ENCODE measurements at regions not wholly inside any gene's neighbourhood (a gene's known extent, or its start where the extent isn't known, plus 50 kb on each side); places are given as distances from the start of the nearest gene placed in this dataset.

- no peak for TF ChIP-seq CEBPB (IDR thresholded peaks at IDR 0.05; ENCODE audit: borderline replicate concordance in 1 of 2, low read depth in 2 of 2, low read length in 2 of 2)
- TF ChIP-seq ELK1 (IDR thresholded peaks at IDR 0.05; ENCODE audit: low read depth, low read length): no peak
- no peak for TF ChIP-seq NBN (IDR thresholded peaks at IDR 0.05)
- TF ChIP-seq JUNB (IDR thresholded peaks at IDR 0.05): no peak
- TF ChIP-seq EP300 (IDR thresholded peaks at IDR 0.05; ENCODE audit: borderline replicate concordance in 1 of 2, control insufficient read depth in 1 of 2, low read depth in 2 of 2, low read length in 2 of 2): no peak
- no peak for TF ChIP-seq NFYA (IDR thresholded peaks at IDR 0.05; ENCODE audit: borderline replicate concordance, low read depth, low read length)
- no peak for TF ChIP-seq CTCF (IDR thresholded peaks at IDR 0.05 in 2 of 3, conservative IDR thresholded peaks at IDR 0.05 in 1 of 3; ENCODE audit: control insufficient read depth in 2 of 3, extremely low read depth in 1 of 3, insufficient read depth in 1 of 3, low read depth in 3 of 3, low read length in 3 of 3)
- no peak for TF ChIP-seq MAX (IDR thresholded peaks at IDR 0.05; ENCODE audit: low read depth, low read length)
- no peak for TF ChIP-seq EGR1 (IDR thresholded peaks at IDR 0.05; ENCODE audit: borderline replicate concordance in 1 of 2, low read depth in 2 of 2, low read length in 2 of 2)
- TF ChIP-seq SMC3 (IDR thresholded peaks at IDR 0.05; ENCODE audit: borderline replicate concordance, low read length): no peak
- no peak for TF ChIP-seq POU2F2 (IDR thresholded peaks at IDR 0.05; ENCODE audit: borderline replicate concordance, low read depth, low read length)
Observed at GRCh38 chr3:139291276-139292051, 52.4 kb upstream of the MRPS22 start.

Data from GM12878 (cell line).